ENCODE measurements at regions not wholly inside any gene's neighbourhood (a gene's known extent, or its start where the extent isn't known, plus 50 kb on each side); places are given as distances from the start of the nearest gene placed in this dataset.

DNA sequence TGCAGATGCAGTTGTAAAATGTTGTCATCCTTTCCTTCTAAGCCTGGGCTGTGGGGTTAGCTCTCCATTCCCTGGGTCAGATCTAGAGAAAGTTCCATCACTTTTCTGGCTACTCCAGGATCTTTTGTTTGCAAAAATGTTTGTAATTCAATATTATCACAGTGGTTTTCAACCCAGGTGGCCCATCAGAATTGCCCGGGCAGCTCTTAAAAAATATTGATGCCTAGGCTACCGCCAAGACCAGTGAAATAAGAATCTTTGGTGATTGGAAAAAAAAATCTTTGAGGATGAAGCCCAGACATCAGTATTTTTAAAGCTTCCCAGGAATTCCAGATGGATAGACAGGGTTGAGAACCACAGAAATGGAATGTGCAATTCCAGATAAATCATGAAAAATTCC lies 232.5 kb upstream of the SPRED2 start:
- no peak for ATAC-seq (ENCODE audit: low read depth)
- H3K27me3 ChIP-seq (ENCODE audit: insufficient read depth, poor library complexity, severe bottlenecking): no peaks in the 10 kb centered on the region

DNA sequence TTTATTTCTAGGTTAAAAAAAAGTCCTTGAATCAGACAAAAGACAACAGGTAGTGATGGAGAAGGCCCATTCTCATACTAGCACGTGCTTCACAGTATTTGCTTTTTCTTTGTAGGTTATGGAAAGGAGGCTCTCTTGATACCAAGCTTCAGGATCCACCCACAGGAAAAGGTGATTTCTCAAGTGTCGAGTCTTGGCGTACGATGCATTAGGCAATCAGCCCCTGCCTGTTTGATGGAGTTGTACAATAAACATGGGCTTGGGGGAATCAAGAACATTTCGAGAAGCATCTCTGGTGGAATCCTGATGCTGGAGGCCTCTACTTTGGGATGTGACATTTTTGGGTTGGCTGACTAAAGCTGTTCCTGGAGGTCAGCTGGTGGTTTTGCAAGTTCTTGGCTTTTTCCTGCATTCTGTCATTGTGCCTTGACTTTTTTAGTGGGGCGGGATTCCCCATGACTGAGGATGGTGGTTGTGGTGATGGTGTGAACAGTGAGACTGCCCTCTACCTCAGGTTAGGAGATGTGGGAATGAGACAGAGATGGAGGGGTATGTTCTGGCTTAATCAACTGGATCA lies 231.5 kb upstream of the SPRED2 start:
- H3K27me3 ChIP-seq (ENCODE audit: insufficient read depth, poor library complexity, severe bottlenecking): no peaks in the 10 kb centered on the region
- TF ChIP-seq, protein P1, sequence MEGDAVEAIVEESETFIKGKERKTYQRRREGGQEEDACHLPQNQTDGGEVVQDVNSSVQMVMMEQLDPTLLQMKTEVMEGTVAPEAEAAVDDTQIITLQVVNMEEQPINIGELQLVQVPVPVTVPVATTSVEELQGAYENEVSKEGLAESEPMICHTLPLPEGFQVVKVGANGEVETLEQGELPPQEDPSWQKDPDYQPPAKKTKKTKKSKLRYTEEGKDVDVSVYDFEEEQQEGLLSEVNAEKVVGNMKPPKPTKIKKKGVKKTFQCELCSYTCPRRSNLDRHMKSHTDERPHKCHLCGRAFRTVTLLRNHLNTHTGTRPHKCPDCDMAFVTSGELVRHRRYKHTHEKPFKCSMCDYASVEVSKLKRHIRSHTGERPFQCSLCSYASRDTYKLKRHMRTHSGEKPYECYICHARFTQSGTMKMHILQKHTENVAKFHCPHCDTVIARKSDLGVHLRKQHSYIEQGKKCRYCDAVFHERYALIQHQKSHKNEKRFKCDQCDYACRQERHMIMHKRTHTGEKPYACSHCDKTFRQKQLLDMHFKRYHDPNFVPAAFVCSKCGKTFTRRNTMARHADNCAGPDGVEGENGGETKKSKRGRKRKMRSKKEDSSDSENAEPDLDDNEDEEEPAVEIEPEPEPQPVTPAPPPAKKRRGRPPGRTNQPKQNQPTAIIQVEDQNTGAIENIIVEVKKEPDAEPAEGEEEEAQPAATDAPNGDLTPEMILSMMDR (IDR thresholded peaks at IDR 0.05; ENCODE audit: poor library complexity, severe bottlenecking): no peak
- H3K4me1 ChIP-seq (ENCODE audit: insufficient read depth, poor library complexity, severe bottlenecking): peaks cover 21% of the 10 kb centered on the region
- ATAC-seq (ENCODE audit: low read depth) (no peak), DNase-seq (ENCODE audit: low spot score) (no peak)
- peak overlapping the region; percentile 43 for H3K27ac ChIP-seq (ENCODE audit: poor library complexity, severe bottlenecking)
- no peaks in the 10 kb centered on the region for H3K9me3 ChIP-seq (ENCODE audit: severe bottlenecking)
- no peak overlapping the region for H3K4me3 ChIP-seq (ENCODE audit: severe bottlenecking)
- H3K36me3 ChIP-seq (ENCODE audit: low read depth): no peaks in the 10 kb centered on the region

More for the DNA sequence above, 232.5 kb upstream of the SPRED2 start:
- Histone ChIP-seq H3K36me3 (ENCODE audit: low read depth) (no peaks in the 10 kb centered on the region), H3K9me3 (ENCODE audit: severe bottlenecking) (no peaks in the 10 kb centered on the region), H3K4me3 (ENCODE audit: severe bottlenecking) (no peak overlapping the region), H3K4me1 (ENCODE audit: insufficient read depth, poor library complexity, severe bottlenecking) (peaks cover 21% of the 10 kb centered on the region), H3K27ac (ENCODE audit: poor library complexity, severe bottlenecking) (no peak overlapping the region)
- DNase-seq (ENCODE audit: low spot score): no peak
- TF ChIP-seq, protein P1 (IDR thresholded peaks at IDR 0.05; ENCODE audit: poor library complexity, severe bottlenecking): no peak

DNA sequence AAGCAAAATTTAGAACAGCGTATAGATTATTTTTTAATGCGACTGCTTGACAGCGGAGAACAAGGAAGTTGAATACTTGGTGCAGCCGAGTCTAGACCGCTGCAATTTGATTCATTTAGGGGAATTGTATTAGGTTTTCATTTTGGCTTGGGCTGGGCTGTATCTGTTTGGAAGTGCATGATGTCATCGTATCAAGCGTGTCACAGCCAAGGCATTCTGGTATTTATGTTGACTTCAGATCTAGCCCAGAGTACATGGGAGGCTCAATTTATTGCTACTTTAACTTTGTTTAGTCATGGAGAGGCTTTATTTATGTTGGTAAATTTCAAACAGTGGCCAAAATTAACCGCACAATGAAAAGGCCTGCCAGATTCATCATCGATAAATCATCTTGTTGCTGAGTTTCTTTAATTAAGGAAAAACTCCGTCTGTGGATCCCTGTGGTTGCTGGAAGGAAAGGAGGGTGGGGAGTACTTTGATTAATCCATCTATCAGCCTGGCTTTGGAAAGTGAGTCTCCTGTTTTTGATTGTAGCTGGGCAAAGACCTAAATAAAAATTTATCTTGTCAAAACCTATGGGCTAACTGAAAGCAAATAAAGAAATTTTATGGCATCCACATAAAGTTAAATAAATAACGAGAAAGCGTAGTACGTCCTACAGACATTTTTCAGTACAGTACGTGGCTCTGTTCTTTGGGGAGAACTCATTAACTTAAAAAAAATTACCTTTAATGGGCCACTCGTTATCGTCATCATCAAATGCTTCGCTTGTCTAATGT lies 230.4 kb upstream of the SPRED2 start:
- TF ChIP-seq, protein P1 (IDR thresholded peaks at IDR 0.05; ENCODE audit: poor library complexity, severe bottlenecking): no peak
- Histone ChIP-seq H3K9me3 (ENCODE audit: severe bottlenecking) (no peaks in the 10 kb centered on the region), H3K4me1 (ENCODE audit: insufficient read depth, poor library complexity, severe bottlenecking) (peaks cover 21% of the 10 kb centered on the region), H3K36me3 (ENCODE audit: low read depth) (no peaks in the 10 kb centered on the region), H3K27ac (ENCODE audit: poor library complexity, severe bottlenecking) (peak overlapping the region; percentile 43), H3K27me3 (ENCODE audit: insufficient read depth, poor library complexity, severe bottlenecking) (no peaks in the 10 kb centered on the region), H3K4me3 (ENCODE audit: severe bottlenecking) (no peak overlapping the region)
- no peak for DNase-seq (ENCODE audit: low spot score)
- peak; percentile 90 for ATAC-seq (ENCODE audit: low read depth)

DNA sequence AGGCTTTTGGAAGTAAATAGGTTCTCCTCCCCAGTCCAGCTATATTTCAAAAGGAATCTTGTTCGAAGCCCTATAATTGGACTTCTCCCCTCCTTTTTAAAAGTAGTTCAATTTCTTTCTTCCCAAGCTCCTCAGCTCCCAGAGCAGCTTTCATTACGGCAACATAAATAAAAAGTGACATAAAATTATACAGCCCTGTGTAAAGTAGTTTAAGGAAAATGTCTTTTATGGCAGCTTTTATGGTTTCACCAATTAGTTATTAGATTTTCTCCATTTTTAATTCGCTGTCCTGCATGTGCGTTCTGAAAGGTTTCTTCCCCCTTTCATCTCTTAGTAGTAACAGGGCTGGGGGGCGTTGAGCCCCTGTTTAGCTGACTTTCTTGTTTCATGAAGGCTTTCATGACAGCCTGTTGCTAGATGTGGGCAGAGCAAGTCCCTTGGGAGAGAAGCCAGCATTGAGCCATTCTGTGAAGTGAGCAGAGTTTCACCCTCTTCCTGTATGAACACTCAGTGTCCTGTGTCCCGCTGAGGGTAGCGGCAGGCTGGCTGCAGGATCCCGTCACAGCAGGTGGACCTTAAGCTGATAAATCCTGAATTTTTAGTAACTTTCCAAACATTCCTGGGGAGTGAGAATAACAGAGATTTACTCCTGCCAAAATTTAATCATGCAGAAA lies 229.7 kb upstream of the SPRED2 start:
- Histone ChIP-seq H3K27me3 (ENCODE audit: insufficient read depth, poor library complexity, severe bottlenecking) (no peaks in the 10 kb centered on the region), H3K36me3 (ENCODE audit: low read depth) (no peaks in the 10 kb centered on the region), H3K4me1 (ENCODE audit: insufficient read depth, poor library complexity, severe bottlenecking) (peaks cover 21% of the 10 kb centered on the region), H3K27ac (ENCODE audit: poor library complexity, severe bottlenecking) (peak overlapping the region; percentile 43), H3K9me3 (ENCODE audit: severe bottlenecking) (no peaks in the 10 kb centered on the region), H3K4me3 (ENCODE audit: severe bottlenecking) (no peak overlapping the region)
- peak; percentile 10; the same call in 1 of the 3 replicates for ATAC-seq (ENCODE audit: low read depth)
- TF ChIP-seq, protein P1 (IDR thresholded peaks at IDR 0.05; ENCODE audit: poor library complexity, severe bottlenecking): no peak
- DNase-seq (ENCODE audit: low spot score): no peak

Data from RWPE2 (cell line).